GM12891 (cell line): ENCODE measurements at regions not wholly inside any gene's neighbourhood (a gene's known extent, or its start where the extent isn't known, plus 50 kb on each side); places are given as distances from the start of the nearest gene placed in this dataset.

Experiments
- DNase-seq: peaks from one replicate; pipeline ENCODE4 v3.0.0; 2011; ENCODE audit warnings: low spot score; ENCODE audit not compliant: insufficient read length
- FAIRE-seq: peaks from 2 replicates; lab custom pipeline; 2011; peaks lifted over from hg19 to GRCh38; lab: Jason Lieb, UNC
- PAX5 ChIP-seq: IDR thresholded peaks from 2 replicates; pipeline ENCODE4 v1.6.1; 2011; ENCODE audit warnings: low read length, moderate library complexity, mild to moderate bottlenecking; ENCODE audit not compliant: insufficient read depth, severe bottlenecking
- POLR2A ChIP-seq: IDR thresholded peaks from 2 replicates; pipeline ENCODE4 v1.6.1; 2011; ENCODE audit warnings: low read depth, low read length, control low read depth
- POLR2AphosphoS5 ChIP-seq: IDR thresholded peaks from 2 replicates; pipeline ENCODE4 v1.6.1; 2011; ENCODE audit warnings: low read depth, low read length, control low read depth
- POU2F2 ChIP-seq: IDR thresholded peaks from 2 replicates; pipeline ENCODE4 v1.6.1; 2011; ENCODE audit warnings: low read depth, mild to moderate bottlenecking, control low read depth, low read length, moderate library complexity
- SPI1 ChIP-seq: IDR thresholded peaks from 2 replicates; pipeline ENCODE4 v1.6.1; 2011; ENCODE audit warnings: low read depth, low read length, control low read depth
- TAF1 ChIP-seq: IDR thresholded peaks from 2 replicates; pipeline ENCODE4 v1.6.1; 2011; ENCODE audit warnings: low read depth, low read length, control low read depth

- TF ChIP-seq PAX5: no peak
- no peak for TF ChIP-seq TAF1
- TF ChIP-seq POU2F2: no peak
- TF ChIP-seq POLR2A: no peak
- TF ChIP-seq SPI1: no peak
- TF ChIP-seq POLR2AphosphoS5: no peak
- FAIRE-seq: no peak
These were observed 1632.8 kb downstream of the NCAM2 start for GRCh38 chr21:22630953-22631465.

GRCh38 chr21:22632176-22632575, 1634.0 kb downstream of the NCAM2 start:
- DNase-seq (no peak), FAIRE-seq (no peak)
- TF ChIP-seq POLR2AphosphoS5: no peak

More at GRCh38 chr21:22630953-22631465, 1632.8 kb downstream of the NCAM2 start:
- no peak for DNase-seq

- FAIRE-seq: no peak
- DNase-seq: no peak
- TF ChIP-seq POLR2A (no peak), SPI1 (no peak), TAF1 (no peak), POU2F2 (no peak), POLR2AphosphoS5 (no peak), PAX5 (no peak)
These were observed 1651.0 kb downstream of the NCAM2 start for GRCh38 chr21:22649246-22649645.

GRCh38 chr21:22650226-22650625, 1652.0 kb downstream of the NCAM2 start:
- no peak for FAIRE-seq
- no peak for TF ChIP-seq POU2F2
- DNase-seq: no peak

GRCh38 chr21:22657781-22658180, 1659.6 kb downstream of the NCAM2 start:
- TF ChIP-seq POLR2AphosphoS5: no peak
- TF ChIP-seq TAF1: no peak
- no peak for TF ChIP-seq POLR2A
- no peak for TF ChIP-seq PAX5
- no peak for TF ChIP-seq SPI1
- no peak for TF ChIP-seq POU2F2
- DNase-seq (no peak), FAIRE-seq (no peak)

GRCh38 chr21:22670148-22670547, 1671.9 kb downstream of the NCAM2 start:
- TF ChIP-seq POLR2AphosphoS5 (no peak), SPI1 (no peak), PAX5 (no peak), POLR2A (no peak), POU2F2 (no peak), TAF1 (no peak)
- no peak for FAIRE-seq
- no peak for DNase-seq

- FAIRE-seq (no peak), DNase-seq (no peak)
- TF ChIP-seq POU2F2: no peak
- no peak for TF ChIP-seq SPI1
- TF ChIP-seq POLR2A: no peak
- TF ChIP-seq PAX5: no peak
These were observed 1681.0 kb downstream of the NCAM2 start for GRCh38 chr21:22679207-22679606.

GRCh38 chr21:22691658-22692057, 1693.4 kb downstream of the NCAM2 start:
- no peak for FAIRE-seq
- TF ChIP-seq POU2F2: no peak
- no peak for TF ChIP-seq POLR2A
- no peak for TF ChIP-seq POLR2AphosphoS5
- TF ChIP-seq PAX5: no peak
- no peak for TF ChIP-seq TAF1
- no peak for TF ChIP-seq SPI1

GRCh38 chr21:22703521-22703920, 1705.3 kb downstream of the NCAM2 start:
- DNase-seq: no peak
- TF ChIP-seq TAF1 (no peak), POLR2AphosphoS5 (no peak), POLR2A (no peak), PAX5 (no peak), POU2F2 (no peak), SPI1 (no peak)
- no peak for FAIRE-seq

More at GRCh38 chr21:22691658-22692057, 1693.4 kb downstream of the NCAM2 start:
- DNase-seq: no peak

GRCh38 chr21:22710721-22711120, 1712.5 kb downstream of the NCAM2 start:
- FAIRE-seq: no peak
- no peak for DNase-seq
- TF ChIP-seq POLR2AphosphoS5: no peak

GRCh38 chr21:22711636-22712035, 1713.4 kb downstream of the NCAM2 start:
- DNase-seq (no peak), FAIRE-seq (no peak)
- TF ChIP-seq POLR2A (no peak), PAX5 (no peak), POLR2AphosphoS5 (no peak), TAF1 (no peak), SPI1 (no peak), POU2F2 (no peak)
